ENCODE measurements at regions not wholly inside any gene's neighbourhood (a gene's known extent, or its start where the extent isn't known, plus 50 kb on each side); places are given as distances from the start of the nearest gene placed in this dataset.

- TF ChIP-seq INSM2 (tag by site-specific recombination; IDR thresholded peaks at IDR 0.05), result no peak
- peak; percentile 14; the same call in 1 of the 2 replicates for TF ChIP-seq KLF9 (tag by site-specific recombination; IDR thresholded peaks at IDR 0.05; ENCODE audit: low read depth)
- TF ChIP-seq WT1 (tag by site-specific recombination; IDR thresholded peaks at IDR 0.05), result no peak
Measured at GRCh38 chr17:77718669-77718961, 239.9 kb upstream of the TNRC6C start (continued).

- POLR2A ChIA-PET, result no interaction called here
- no peaks in the 10 kb centered on the region for H3K36me3 ChIP-seq (ENCODE audit: control insufficient read depth in 2 of 2, insufficient read depth in 1 of 2, low read length in 2 of 2)
- CTCF ChIA-PET, result interaction anchor here (0.6 kb wide), 1 partner anchor 350 kb away, joined by 3 read pairs; no protein-coding TSS in a partner anchor
- no peaks in the 10 kb centered on the region for H3K9me3 ChIP-seq (ENCODE audit: control insufficient read depth, insufficient read depth, low read depth, low read length)
- TF ChIP-seq ZNF292 (tag by site-specific recombination; IDR thresholded peaks at IDR 0.05; ENCODE audit: borderline replicate concordance, low read depth) (no peak), ZNF704 (tag by site-specific recombination; IDR thresholded peaks at IDR 0.05) (no peak), ZNF138 (tag by site-specific recombination; IDR thresholded peaks at IDR 0.05; ENCODE audit: borderline replicate concordance) (no peak), EGR2 (tag by site-specific recombination; IDR thresholded peaks at IDR 0.05; ENCODE audit: low read depth) (no peak), ZNF670 (tag by site-specific recombination; IDR thresholded peaks at IDR 0.05; ENCODE audit: low read depth) (no peak), ZNF211 (tag by site-specific recombination; IDR thresholded peaks at IDR 0.05; ENCODE audit: low read depth) (no peak), ZNF391 (tag by site-specific recombination; IDR thresholded peaks at IDR 0.05; ENCODE audit: borderline replicate concordance, low read depth) (no peak), ZNF354C (tag by site-specific recombination; IDR thresholded peaks at IDR 0.05; ENCODE audit: borderline replicate concordance, low read depth) (no peak), KLF9 (tag by site-specific recombination; IDR thresholded peaks at IDR 0.05; ENCODE audit: low read depth) (no peak)
- no peak overlapping the region for H3K27ac ChIP-seq (ENCODE audit: extremely low read depth, low read depth, low read length)
- H3K4me3 ChIP-seq (ENCODE audit: low read depth, low read length), result no peak overlapping the region
- H3K4me1 ChIP-seq (ENCODE audit: control insufficient read depth, insufficient read depth, low read length), result no peaks in the 10 kb centered on the region
Measured at GRCh38 chr17:77719806-77720205, 238.7 kb upstream of the TNRC6C start.

- H3K36me3 ChIP-seq (ENCODE audit: control insufficient read depth in 2 of 2, insufficient read depth in 1 of 2, low read length in 2 of 2), result no peaks in the 10 kb centered on the region
- no peak overlapping the region for H3K27ac ChIP-seq (ENCODE audit: extremely low read depth, low read depth, low read length)
- no peaks in the 10 kb centered on the region for H3K9me3 ChIP-seq (ENCODE audit: control insufficient read depth, insufficient read depth, low read depth, low read length)
- H3K4me3 ChIP-seq (ENCODE audit: low read depth, low read length), result no peak overlapping the region
- no peaks in the 10 kb centered on the region for H3K4me1 ChIP-seq (ENCODE audit: control insufficient read depth, insufficient read depth, low read length)
- ChIA-PET CTCF (no interaction called here), POLR2A (no interaction called here)
- no peak for TF ChIP-seq ZSCAN16 (tag by site-specific recombination; IDR thresholded peaks at IDR 0.05)
- no peak for TF ChIP-seq ZBTB21 (tag by site-specific recombination; IDR thresholded peaks at IDR 0.05)
- no peak for TF ChIP-seq IKZF3 (tag by site-specific recombination; IDR thresholded peaks at IDR 0.05)
- TF ChIP-seq ZNF214 (tag by site-specific recombination; IDR thresholded peaks at IDR 0.05; ENCODE audit: borderline replicate concordance), result no peak
- TF ChIP-seq ZBTB8A (tag by site-specific recombination; IDR thresholded peaks at IDR 0.05), result no peak
- no peak for TF ChIP-seq PRDM4 (tag by site-specific recombination; IDR thresholded peaks at IDR 0.05)
- TF ChIP-seq ZBTB17 (tag by site-specific recombination; IDR thresholded peaks at IDR 0.05), result peak; percentile 62
- no peak for TF ChIP-seq REST (tag by site-specific recombination; IDR thresholded peaks at IDR 0.05)
- TF ChIP-seq ZNF23 (tag by site-specific recombination; IDR thresholded peaks at IDR 0.05; ENCODE audit: borderline replicate concordance), result peak; percentile 86; the same call in 1 of the 2 replicates
- TF ChIP-seq ZNF274 (IDR thresholded peaks at IDR 0.05; ENCODE audit: low read length), result no peak
- TF ChIP-seq ZNF274 (tag by site-specific recombination; IDR thresholded peaks at IDR 0.05; ENCODE audit: borderline replicate concordance), result no peak
- no peak for TF ChIP-seq ZNF239 (tag by site-specific recombination; IDR thresholded peaks at IDR 0.05)
- TF ChIP-seq ZNF19 (tag by site-specific recombination; IDR thresholded peaks at IDR 0.05; ENCODE audit: low read depth), result no peak
Measured at GRCh38 chr17:77720946-77721845, 237.3 kb upstream of the TNRC6C start.
